ENCODE measurements at regions not wholly inside any gene's neighbourhood (a gene's known extent, or its start where the extent isn't known, plus 50 kb on each side); places are given as distances from the start of the nearest gene placed in this dataset.

DNA sequence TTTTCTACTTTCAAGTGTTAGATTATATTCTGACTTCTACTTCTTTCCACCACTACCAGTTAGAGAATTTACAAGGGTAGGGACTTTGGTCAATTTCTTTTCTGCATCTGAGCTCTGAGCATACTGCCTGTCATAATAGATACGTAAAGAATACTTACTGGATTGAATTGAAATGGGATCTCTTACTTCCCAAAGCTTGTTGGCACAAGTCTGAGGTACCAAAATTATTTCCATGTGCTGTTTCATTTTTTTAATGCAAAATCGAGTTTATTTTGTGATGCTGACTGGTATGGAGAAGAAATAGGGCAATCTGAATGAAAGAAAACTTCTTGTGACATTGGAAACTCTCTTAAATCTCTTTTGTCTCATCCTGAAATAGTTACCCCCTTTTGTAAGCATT, 428.9 kb downstream of the SPATA31D1 start:
- H3K4me1 ChIP-seq (ENCODE audit: control insufficient read depth, low read length) = no peaks in the 10 kb centered on the region
- H3K4me3 ChIP-seq (ENCODE audit: low read length) = no peak overlapping the region
- no peak overlapping the region for H3K4me2 ChIP-seq (ENCODE audit: low read length)
- no peak overlapping the region for H3K27ac ChIP-seq (ENCODE audit: low read depth, low read length)
- H4K20me1 ChIP-seq (ENCODE audit: control insufficient read depth, insufficient read depth, low read depth, low read length) = no peaks in the 10 kb centered on the region
- H3K9me3 ChIP-seq (ENCODE audit: control insufficient read depth, insufficient read depth, low read length) = no peaks in the 10 kb centered on the region
- no peaks in the 10 kb centered on the region for H3K36me3 ChIP-seq (ENCODE audit: control insufficient read depth, low read length)
- H3F3A ChIP-seq (ENCODE audit: control insufficient read depth, insufficient read depth) = no peaks in the 10 kb centered on the region
- TF ChIP-seq EZH2phosphoT487 (IDR thresholded peaks at IDR 0.05; ENCODE audit: borderline replicate concordance, low read length) = no peak
- TF ChIP-seq, protein P1, sequence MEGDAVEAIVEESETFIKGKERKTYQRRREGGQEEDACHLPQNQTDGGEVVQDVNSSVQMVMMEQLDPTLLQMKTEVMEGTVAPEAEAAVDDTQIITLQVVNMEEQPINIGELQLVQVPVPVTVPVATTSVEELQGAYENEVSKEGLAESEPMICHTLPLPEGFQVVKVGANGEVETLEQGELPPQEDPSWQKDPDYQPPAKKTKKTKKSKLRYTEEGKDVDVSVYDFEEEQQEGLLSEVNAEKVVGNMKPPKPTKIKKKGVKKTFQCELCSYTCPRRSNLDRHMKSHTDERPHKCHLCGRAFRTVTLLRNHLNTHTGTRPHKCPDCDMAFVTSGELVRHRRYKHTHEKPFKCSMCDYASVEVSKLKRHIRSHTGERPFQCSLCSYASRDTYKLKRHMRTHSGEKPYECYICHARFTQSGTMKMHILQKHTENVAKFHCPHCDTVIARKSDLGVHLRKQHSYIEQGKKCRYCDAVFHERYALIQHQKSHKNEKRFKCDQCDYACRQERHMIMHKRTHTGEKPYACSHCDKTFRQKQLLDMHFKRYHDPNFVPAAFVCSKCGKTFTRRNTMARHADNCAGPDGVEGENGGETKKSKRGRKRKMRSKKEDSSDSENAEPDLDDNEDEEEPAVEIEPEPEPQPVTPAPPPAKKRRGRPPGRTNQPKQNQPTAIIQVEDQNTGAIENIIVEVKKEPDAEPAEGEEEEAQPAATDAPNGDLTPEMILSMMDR (IDR thresholded peaks at IDR 0.05; ENCODE audit: low read depth, low read length, poor library complexity, severe bottlenecking) = no peak
- H3K79me2 ChIP-seq (ENCODE audit: control insufficient read depth, low read length) = no peaks in the 10 kb centered on the region
- H3K27me3 ChIP-seq (ENCODE audit: control insufficient read depth, low read length) = no peaks in the 10 kb centered on the region
- no peaks in the 10 kb centered on the region for H3K9me2 ChIP-seq (replicated peaks; ENCODE audit: control insufficient read depth, low read length)

DNA sequence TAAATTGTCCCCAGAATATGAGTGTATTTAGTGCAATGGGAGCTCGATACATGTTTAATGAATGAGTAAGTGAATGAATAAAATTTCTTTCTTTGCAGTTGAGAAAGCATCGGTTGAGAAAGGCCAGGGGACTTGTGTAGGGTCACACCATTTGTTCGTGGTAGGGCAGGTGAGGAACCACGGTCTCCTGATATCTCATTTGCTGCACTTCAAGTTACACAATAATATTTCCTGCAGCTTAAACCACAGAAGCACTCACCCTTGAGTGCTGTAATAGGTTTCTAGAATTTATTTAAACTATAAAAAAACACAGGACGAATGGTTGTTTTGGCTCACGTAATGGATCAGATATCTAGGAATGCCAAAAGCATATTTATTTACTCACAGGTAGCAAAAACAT, 429.8 kb downstream of the SPATA31D1 start:
- no peaks in the 10 kb centered on the region for H4K20me1 ChIP-seq (ENCODE audit: control insufficient read depth, insufficient read depth, low read depth, low read length)
- no peaks in the 10 kb centered on the region for H3K9me3 ChIP-seq (ENCODE audit: control insufficient read depth, insufficient read depth, low read length)
- H3K36me3 ChIP-seq (ENCODE audit: control insufficient read depth, low read length) = no peaks in the 10 kb centered on the region
- H3K79me2 ChIP-seq (ENCODE audit: control insufficient read depth, low read length) = no peaks in the 10 kb centered on the region
- TF ChIP-seq, protein P1 (IDR thresholded peaks at IDR 0.05; ENCODE audit: low read depth, low read length, poor library complexity, severe bottlenecking) = no peak
- H3K4me2 ChIP-seq (ENCODE audit: low read length) = no peak overlapping the region
- no peaks in the 10 kb centered on the region for H3K27me3 ChIP-seq (ENCODE audit: control insufficient read depth, low read length)
- no peaks in the 10 kb centered on the region for H3K9me2 ChIP-seq (replicated peaks; ENCODE audit: control insufficient read depth, low read length)
- no peaks in the 10 kb centered on the region for H3F3A ChIP-seq (ENCODE audit: control insufficient read depth, insufficient read depth)
- no peak overlapping the region for H3K27ac ChIP-seq (ENCODE audit: low read depth, low read length)
- no peak overlapping the region for H3K4me3 ChIP-seq (ENCODE audit: low read length)
- no peaks in the 10 kb centered on the region for H3K4me1 ChIP-seq (ENCODE audit: control insufficient read depth, low read length)

DNA sequence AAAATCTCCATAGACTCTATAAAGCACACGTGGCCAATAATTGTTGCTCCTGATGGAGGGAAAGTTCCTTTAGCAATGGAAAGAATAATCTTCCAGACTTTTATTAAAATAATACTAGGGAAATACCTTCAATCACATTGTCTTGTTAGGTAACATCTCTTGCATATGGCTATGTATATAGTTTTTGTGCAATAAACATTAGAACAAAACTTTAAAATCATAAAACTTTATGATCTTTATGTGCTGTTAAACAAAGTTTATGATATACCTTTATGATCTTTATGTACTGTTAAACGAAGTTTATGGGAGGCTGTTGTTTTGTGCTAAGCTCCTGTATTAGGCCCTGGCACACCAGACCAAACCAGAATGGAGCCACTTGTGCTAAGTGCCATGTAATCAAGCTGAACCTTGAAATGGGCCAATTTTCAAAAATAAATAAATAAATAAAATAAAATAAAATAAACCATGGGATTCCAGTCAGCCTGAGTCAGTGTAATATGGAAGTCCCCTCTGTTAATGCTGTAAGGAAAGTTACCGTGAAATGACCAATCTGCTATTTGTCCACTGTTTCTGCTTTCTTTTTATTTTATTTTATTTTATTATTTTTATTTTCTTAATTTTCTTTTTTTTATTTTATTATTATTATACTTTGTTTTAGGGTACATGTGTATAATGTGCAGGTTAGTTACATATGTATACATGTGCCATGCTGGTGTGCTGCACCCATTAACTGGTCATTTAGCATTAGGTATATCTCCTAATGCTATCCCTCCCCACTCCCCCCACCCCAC, 431.3 kb downstream of the SPATA31D1 start:
- no peaks in the 10 kb centered on the region for H3K9me2 ChIP-seq (replicated peaks; ENCODE audit: control insufficient read depth, low read length)
- no peaks in the 10 kb centered on the region for H3K27me3 ChIP-seq (ENCODE audit: control insufficient read depth, low read length)
- TF ChIP-seq EZH2phosphoT487 (IDR thresholded peaks at IDR 0.05; ENCODE audit: borderline replicate concordance, low read length) = no peak
- TF ChIP-seq, protein P1 (IDR thresholded peaks at IDR 0.05; ENCODE audit: low read depth, low read length, poor library complexity, severe bottlenecking) = no peak
- no peaks in the 10 kb centered on the region for H4K20me1 ChIP-seq (ENCODE audit: control insufficient read depth, insufficient read depth, low read depth, low read length)
- H3K4me2 ChIP-seq (ENCODE audit: low read length) = no peak overlapping the region
- no peak overlapping the region for H3K4me3 ChIP-seq (ENCODE audit: low read length)
- no peak overlapping the region for H3K27ac ChIP-seq (ENCODE audit: low read depth, low read length)
- H3K79me2 ChIP-seq (ENCODE audit: control insufficient read depth, low read length) = no peaks in the 10 kb centered on the region
- H3K4me1 ChIP-seq (ENCODE audit: control insufficient read depth, low read length) = no peaks in the 10 kb centered on the region
- no peaks in the 10 kb centered on the region for H3F3A ChIP-seq (ENCODE audit: control insufficient read depth, insufficient read depth)
- H3K36me3 ChIP-seq (ENCODE audit: control insufficient read depth, low read length) = no peaks in the 10 kb centered on the region
- H3K9me3 ChIP-seq (ENCODE audit: control insufficient read depth, insufficient read depth, low read length) = no peaks in the 10 kb centered on the region

All from DOHH2 (cell line).